ENCODE measurements at regions not wholly inside any gene's neighbourhood (a gene's known extent, or its start where the extent isn't known, plus 50 kb on each side); places are given as distances from the start of the nearest gene placed in this dataset.
A peak's percentile ranks its signal among the peaks of the same experiment; 100 is the strongest.
"Not testable (repeated sequence)": the region's sequence is repeated elsewhere in the genome, so short reads cannot be mapped to it uniquely, and the experiment has no call there.

DNA sequence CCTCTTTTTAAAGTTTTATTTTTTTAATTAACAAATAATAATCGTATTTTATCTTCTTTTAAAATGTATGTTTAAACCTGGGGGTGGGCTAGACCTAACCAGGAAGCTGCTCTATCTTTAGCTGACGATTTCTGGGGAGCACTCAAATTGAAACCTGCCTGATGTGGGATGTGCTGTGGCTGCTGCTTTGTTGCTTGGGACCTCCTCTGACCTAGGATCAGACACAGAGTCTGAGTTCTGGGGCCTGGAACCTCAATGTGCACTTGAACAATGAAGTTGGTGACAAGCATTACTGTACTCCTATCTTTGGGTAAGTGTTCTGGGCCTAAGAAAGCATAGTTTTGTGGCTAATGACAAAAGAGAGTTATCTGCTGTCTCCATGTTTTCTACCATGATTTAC is 386.7 kb downstream of the DAD1 start:
- Histone ChIP-seq H3K9me3 (ENCODE audit: low read depth) (no peaks in the 10 kb centered on the region), H3K36me3 (ENCODE audit: low read depth) (no peaks in the 10 kb centered on the region), H3K9me2 (ENCODE audit: insufficient read depth) (no peaks in the 10 kb centered on the region; the same call in 1 of the 2 replicates), H3K9ac (no peak overlapping the region), H3K79me2 (ENCODE audit: insufficient read depth) (no peaks in the 10 kb centered on the region), H4K20me1 (ENCODE audit: insufficient read depth) (no peaks in the 10 kb centered on the region), H3K4me3 (no peak overlapping the region), H3F3A (ENCODE audit: insufficient read depth) (no peaks in the 10 kb centered on the region), H2AFZ (no peak overlapping the region), H3K27ac (no peak overlapping the region), H3K4me2 (ENCODE audit: unreplicated experiment) (no peak overlapping the region), H3K27me3 (replicated peaks; ENCODE audit: insufficient read depth) (no peaks in the 10 kb centered on the region), H3K4me1 (ENCODE audit: insufficient read depth) (no peaks in the 10 kb centered on the region)
- WGBS, 2 experiments (ENCODE audit: low coverage in 1 of 2, low lambda C conversion rate in 2 of 2, missing lambda C conversion rate in 2 of 2): 0 to 4% methylated on average over 2 of the region's 2 CpGs
- in situ Hi-C loops (cut with MboI): no loop called here
- no peak for TF ChIP-seq EZH2phosphoT487 (IDR thresholded peaks at IDR 0.05; ENCODE audit: insufficient read depth, low read depth)
- no peak for TF ChIP-seq EZH2 (IDR thresholded peaks at IDR 0.05; ENCODE audit: insufficient read depth, poor library complexity, severe bottlenecking)
- DNase-seq: no peak

DNA sequence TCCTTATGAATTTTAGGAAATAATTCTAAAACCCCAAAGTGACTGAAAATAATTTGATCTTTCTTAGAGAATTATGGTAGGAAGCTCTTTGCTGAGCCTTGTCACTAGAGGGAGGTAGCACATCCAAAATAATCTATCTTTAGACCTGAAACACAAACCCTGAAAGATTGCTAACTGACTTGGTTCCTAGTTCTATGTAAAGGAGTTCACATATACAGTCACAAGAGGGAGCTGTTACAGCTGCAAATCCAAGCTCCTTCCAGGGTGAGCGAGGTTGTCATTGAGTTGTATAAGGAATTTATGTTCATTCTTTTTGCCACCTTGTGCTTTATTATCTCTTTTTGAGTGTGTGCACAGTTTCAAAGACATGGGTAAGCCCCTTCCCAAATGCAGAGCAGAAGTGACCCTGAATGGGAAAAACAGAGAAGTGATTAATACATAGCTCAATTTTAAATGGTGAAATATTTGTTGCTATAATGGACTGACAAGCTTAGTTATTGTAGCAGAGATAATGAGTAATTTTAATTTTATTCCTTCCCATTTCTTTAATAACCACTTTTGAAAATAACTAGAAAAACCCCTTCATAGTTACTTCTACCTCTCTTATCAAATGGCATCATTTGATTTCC is 387.9 kb downstream of the DAD1 start:
- Histone ChIP-seq H3K79me2 (ENCODE audit: insufficient read depth) (no peaks in the 10 kb centered on the region), H3F3A (ENCODE audit: insufficient read depth) (no peaks in the 10 kb centered on the region), H3K27ac (no peak overlapping the region), H3K4me3 (no peak overlapping the region), H3K4me2 (ENCODE audit: unreplicated experiment) (no peak overlapping the region), H3K9ac (no peak overlapping the region), H3K9me3 (ENCODE audit: low read depth) (no peaks in the 10 kb centered on the region), H4K20me1 (ENCODE audit: insufficient read depth) (no peaks in the 10 kb centered on the region), H3K27me3 (replicated peaks; ENCODE audit: insufficient read depth) (no peaks in the 10 kb centered on the region), H3K9me2 (ENCODE audit: insufficient read depth) (no peaks in the 10 kb centered on the region), H3K36me3 (ENCODE audit: low read depth) (no peaks in the 10 kb centered on the region), H2AFZ (no peak overlapping the region), H3K4me1 (ENCODE audit: insufficient read depth) (no peaks in the 10 kb centered on the region)
- peak; percentile 66 for DNase-seq
- WGBS, 2 experiments (ENCODE audit: low coverage in 1 of 2, low lambda C conversion rate in 2 of 2, missing lambda C conversion rate in 2 of 2): 0 to 3% methylated on average over 1 of the region's 1 CpG
- in situ Hi-C loops (cut with MboI): no loop called here
- TF ChIP-seq EZH2 (IDR thresholded peaks at IDR 0.05; ENCODE audit: insufficient read depth, poor library complexity, severe bottlenecking) (no peak), EZH2phosphoT487 (IDR thresholded peaks at IDR 0.05; ENCODE audit: insufficient read depth, low read depth) (no peak)

DNA sequence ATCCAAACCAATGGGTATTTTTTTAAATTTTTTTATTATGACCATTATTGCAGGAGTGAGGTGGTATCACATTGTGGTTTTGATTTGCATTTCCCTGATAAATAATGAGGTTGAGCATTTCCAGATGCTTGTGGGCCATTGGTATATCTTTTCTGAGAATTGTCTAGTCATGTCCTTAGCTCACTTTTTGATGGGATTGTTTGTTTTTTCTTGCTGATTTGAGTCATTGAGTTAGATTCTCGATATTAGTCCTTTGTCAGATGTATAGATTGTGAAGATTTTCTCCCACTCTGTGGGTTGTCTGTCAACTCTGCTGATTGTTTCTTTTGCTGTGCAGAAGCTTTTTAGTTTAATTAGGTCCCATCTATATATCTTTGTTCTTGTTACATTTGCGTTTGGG is 388.9 kb downstream of the DAD1 start:
- H3K27ac ChIP-seq; H3K9me3 ChIP-seq (ENCODE audit: low read depth); H3K9ac ChIP-seq; H3K4me2 ChIP-seq (ENCODE audit: unreplicated experiment); H3K27me3 ChIP-seq (replicated peaks; ENCODE audit: insufficient read depth); H3K4me3 ChIP-seq; H2AFZ ChIP-seq; H3K4me1 ChIP-seq (ENCODE audit: insufficient read depth); H3K36me3 ChIP-seq (ENCODE audit: low read depth); H3F3A ChIP-seq (ENCODE audit: insufficient read depth); H4K20me1 ChIP-seq (ENCODE audit: insufficient read depth); in situ Hi-C loops (cut with MboI); DNase-seq; H3K9me2 ChIP-seq (ENCODE audit: insufficient read depth); H3K79me2 ChIP-seq (ENCODE audit: insufficient read depth): not testable (repeated sequence)
- 21 to 23% methylated on average over 2 of the region's 2 CpGs for WGBS, 2 experiments (ENCODE audit: low coverage in 1 of 2, low lambda C conversion rate in 2 of 2, missing lambda C conversion rate in 2 of 2)

DNA sequence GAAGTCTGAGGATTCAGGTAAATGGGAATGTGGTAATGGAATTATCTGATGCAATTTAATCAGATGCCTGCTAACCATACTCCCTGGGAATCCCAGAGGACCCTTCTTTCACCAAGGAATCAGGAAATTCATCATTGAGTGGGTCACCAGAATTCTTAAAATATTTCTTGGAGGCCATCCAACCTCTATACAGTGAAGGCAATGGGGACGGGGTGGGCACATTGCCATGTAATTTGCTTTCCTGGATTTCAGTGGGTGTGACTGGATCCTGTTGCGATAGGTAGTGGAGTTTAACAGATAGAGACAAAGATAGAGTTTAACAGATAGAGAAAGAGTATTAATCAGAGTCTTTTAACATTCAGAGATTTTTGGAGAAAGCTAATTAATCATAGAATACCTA is 394.4 kb downstream of the DAD1 start:
- Histone ChIP-seq H3K9ac (no peak overlapping the region), H3K27ac (no peak overlapping the region), H3K79me2 (ENCODE audit: insufficient read depth) (no peaks in the 10 kb centered on the region), H3K27me3 (replicated peaks; ENCODE audit: insufficient read depth) (no peaks in the 10 kb centered on the region), H3K9me3 (ENCODE audit: low read depth) (no peaks in the 10 kb centered on the region), H4K20me1 (ENCODE audit: insufficient read depth) (no peaks in the 10 kb centered on the region), H3K9me2 (ENCODE audit: insufficient read depth) (no peaks in the 10 kb centered on the region), H3K4me3 (no peak overlapping the region), H2AFZ (no peak overlapping the region), H3F3A (ENCODE audit: insufficient read depth) (no peaks in the 10 kb centered on the region), H3K4me2 (ENCODE audit: unreplicated experiment) (no peak overlapping the region), H3K4me1 (ENCODE audit: insufficient read depth) (no peaks in the 10 kb centered on the region), H3K36me3 (ENCODE audit: low read depth) (no peaks in the 10 kb centered on the region)
- no peak for DNase-seq
- no peak for TF ChIP-seq EZH2phosphoT487 (IDR thresholded peaks at IDR 0.05; ENCODE audit: insufficient read depth, low read depth)
- no peak for TF ChIP-seq EZH2 (IDR thresholded peaks at IDR 0.05; ENCODE audit: insufficient read depth, poor library complexity, severe bottlenecking)
- in situ Hi-C loops (cut with MboI): no loop called here
- 63 to 66% methylated on average over 2 of the region's 2 CpGs for WGBS, 2 experiments (ENCODE audit: low coverage in 1 of 2, low lambda C conversion rate in 2 of 2, missing lambda C conversion rate in 2 of 2)

All from GM23248 (cell line).